ENCODE measurements at regions not wholly inside any gene's neighbourhood (a gene's known extent, or its start where the extent isn't known, plus 50 kb on each side); places are given as distances from the start of the nearest gene placed in this dataset.
"Not testable (repeated sequence)": the region's sequence is repeated elsewhere in the genome, so short reads cannot be mapped to it uniquely, and the experiment has no call there.

DNA sequence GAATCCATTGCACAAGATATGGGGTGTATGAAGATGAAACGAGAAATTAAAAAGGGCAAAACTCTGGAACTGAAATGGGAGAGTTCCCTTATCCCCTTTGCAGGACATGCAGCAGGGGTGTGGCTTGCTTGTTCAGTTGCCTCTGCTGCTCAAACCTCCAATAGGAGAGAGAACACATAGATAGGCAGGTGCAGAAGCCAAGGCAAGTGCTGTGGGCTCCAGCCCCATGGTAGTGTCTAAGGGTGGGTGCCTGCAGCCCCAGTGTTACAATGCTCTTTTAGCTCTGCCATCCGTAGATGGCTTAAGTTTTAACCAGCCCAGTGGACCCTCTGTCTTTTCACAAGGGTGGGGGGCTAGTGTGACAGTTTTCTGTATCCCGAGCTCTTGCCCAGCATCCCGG lies 69.7 kb downstream of the CMAS start:
- no peak for DNase-seq (ENCODE audit: low read depth in 3 of 3)

DNA sequence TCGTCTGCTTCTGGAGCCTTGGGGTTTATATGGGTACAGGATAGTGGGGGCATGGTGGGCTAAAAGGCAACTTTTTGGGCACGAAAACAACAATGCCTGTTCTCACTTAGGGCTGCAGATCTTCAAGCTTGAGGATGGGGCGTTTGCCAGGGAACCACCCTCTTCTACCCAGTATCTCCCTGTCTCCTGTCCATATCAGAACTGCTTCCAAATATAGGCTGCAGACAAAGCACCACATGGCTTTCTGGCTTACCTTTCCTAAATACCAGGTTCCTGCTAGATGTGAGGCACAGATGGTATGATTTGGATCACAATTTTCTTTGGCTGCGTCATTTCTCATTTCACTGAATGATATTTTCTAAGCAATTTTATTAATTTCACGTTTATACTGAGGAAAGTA lies 70.4 kb downstream of the CMAS start:
- DNase-seq (ENCODE audit: low read depth in 3 of 3), result no peak

DNA sequence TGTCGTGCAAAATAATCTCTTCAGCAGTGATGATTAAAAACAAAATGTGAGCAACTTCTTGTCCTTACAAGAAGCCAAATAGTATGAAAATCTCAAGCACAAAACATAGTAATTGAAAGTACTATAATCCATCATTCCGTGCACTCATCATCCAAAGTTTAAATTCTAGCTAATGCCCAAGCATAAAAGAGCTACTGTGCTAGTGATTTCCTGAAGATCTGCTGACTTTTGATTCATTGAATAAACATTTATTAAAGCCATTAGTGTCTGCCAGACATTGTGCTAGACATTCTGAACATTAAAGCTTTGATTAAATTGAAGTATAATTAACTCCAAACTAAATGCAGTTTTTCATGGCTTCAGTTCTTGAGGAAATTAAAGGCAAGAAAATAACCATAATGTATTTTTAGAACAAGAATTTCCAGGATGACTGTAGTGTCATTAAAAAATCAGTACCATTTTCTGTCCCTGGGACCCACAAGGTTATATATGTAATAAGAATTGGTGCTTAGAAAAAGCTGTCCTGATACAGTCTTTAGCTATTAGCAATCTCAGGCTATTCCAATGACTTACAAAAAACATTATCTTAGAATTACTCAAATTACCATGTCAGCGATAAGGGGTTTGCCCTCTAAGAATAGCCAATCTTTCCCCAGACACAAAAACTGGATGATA lies 71.7 kb downstream of the CMAS start:
- no peak for DNase-seq (ENCODE audit: low read depth in 3 of 3)

DNA sequence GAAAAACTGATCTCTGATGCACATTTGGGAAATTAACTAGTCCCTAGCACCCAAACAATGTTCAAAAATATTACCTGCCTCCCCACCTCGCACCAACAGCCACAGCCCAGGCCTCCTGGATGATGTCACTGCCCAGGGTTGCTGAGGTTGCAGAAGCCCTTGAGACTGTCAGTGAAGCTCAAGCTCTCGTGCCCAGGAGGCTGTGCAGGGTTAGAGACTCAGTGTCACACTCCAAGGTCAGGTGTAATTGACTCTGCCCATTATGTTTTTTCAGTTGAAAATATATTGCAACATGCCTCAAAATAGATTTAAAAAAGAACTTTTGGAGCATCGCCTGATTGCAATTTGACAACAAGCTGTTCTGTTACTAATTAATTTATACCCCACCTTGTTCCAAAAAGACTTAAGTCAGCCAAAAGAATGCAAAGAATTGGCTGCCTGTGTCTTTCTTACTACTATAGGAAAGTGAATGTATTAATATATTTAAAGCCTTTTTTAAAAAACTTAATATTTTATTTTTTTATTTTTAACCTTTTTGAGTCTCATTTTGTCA lies 72.3 kb downstream of the CMAS start:
- DNase-seq (ENCODE audit: low read depth in 3 of 3), result no peak

DNA sequence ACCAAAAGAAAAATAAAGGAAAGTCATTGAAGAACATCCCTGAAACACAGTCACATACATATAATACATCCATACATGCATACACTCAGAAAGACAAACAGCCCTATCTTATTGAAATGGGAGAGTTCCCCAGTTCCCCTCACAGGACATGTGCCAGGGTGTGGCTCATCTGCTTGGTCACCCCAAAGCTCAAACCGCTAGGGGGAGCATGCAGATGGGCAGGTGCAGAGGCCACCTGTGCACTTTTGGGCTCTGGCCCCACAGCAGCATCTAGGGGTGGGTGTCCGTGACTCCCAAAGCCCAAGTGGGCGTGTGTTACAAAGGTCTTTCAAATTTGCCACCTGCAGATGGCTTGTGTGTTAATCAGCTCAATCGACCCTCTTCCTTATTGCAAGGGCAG lies 75.2 kb downstream of the CMAS start:
- DNase-seq (ENCODE audit: low read depth in 3 of 3), result peak in 1 of 3 experiments; percentile 28

DNA sequence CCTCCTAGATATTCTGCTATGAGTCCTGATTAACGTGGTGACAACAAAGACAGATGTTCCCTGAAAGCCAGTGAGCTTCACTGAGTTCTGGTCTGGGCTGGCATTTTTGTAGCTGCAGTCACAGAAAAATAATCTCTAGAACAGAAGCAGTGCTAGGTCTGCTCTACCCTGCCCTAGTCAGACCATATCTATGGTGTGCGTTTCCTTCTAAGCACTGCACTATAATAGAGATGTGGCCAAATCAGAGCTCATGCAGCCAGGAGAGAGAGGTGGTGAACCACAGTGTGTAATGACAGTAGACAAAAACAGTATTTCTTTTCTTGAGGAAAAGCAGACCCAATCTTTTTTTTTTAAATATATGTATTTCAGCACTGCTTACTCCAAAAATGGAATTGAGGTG lies 76.3 kb downstream of the CMAS start:
- no peak for DNase-seq (ENCODE audit: low read depth in 3 of 3)

DNA sequence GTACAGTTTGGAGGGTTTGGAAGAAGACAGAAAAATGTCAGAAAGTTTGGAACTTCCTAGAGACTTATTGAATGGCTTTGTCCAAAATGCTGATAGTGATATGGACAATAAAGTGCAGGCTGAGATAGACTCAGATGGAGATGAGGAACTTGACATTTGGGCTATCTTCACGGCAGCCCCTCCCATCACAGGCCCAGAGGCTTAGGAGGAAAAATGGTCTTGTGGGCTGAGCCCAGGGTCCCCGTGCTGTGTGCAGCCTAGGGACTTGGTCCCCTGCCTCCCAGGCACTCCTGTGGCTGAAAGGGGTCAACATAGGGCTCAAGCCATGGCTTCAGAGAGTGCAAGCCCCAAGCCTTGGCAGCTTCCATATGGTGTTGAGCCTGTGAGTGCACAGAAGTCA lies 79.0 kb downstream of the CMAS start:
- no peak for DNase-seq (ENCODE audit: low read depth in 3 of 3)

DNA sequence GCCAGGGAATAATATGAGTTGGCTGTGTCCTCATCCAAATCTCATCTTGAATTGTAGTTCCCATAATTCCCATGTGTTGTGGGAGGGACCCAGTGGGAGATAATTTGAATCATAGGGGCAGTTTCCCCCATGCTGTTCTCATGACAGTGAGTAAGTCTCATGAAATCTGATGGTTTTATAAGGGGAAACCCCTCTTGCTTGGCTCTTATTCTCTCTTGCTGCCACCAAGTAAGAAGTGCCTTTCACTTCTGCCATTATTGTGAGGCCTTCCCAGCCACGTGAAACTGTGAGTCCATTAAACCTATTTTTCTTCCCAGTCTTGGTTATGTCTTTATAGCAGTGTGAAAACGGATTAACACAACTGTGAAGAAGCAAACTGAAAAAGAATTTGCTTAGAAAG lies 80.1 kb downstream of the CMAS start:
- not testable (repeated sequence) for DNase-seq (ENCODE audit: low read depth in 3 of 3)

DNA sequence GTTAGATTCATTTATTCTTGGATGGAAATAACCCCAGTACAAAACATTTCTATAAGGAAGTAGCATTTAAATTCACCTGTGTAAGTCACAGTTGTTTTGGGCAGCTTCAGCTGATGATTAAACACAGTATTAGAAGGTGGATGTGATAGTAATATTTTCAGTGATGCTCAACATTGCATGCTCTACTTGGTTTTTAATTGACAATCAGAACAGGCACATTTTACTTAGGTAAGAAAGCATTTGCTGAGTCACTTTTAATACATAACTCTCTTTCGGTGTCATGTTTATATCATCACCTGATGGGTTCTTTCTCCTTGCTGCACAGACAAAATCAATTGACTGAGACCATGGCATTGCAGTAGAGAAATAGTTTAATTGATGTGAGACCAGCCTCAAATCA lies 80.7 kb downstream of the CMAS start:
- DNase-seq (ENCODE audit: low read depth in 3 of 3), result no peak

DNA sequence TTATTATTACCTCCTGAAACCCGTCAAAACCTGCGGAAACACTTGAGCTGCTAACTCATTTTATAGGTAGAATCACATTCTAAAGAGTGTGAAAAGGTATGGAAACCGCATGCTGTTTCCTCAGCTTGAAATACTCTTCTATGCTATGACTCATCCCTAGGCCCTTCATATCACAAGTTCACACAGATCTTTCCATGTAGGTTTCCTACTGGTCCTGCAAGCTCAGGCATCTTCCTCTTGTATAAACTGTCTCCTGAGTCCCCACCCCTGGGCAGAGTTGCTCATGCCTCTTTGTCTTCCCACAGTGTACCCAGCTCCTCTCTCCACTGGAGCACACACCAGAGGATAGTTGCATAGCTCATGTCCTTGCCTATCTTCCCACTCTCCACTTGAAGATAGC lies 84.7 kb downstream of the CMAS start:
- no peak for DNase-seq (ENCODE audit: low read depth in 3 of 3)

DNA sequence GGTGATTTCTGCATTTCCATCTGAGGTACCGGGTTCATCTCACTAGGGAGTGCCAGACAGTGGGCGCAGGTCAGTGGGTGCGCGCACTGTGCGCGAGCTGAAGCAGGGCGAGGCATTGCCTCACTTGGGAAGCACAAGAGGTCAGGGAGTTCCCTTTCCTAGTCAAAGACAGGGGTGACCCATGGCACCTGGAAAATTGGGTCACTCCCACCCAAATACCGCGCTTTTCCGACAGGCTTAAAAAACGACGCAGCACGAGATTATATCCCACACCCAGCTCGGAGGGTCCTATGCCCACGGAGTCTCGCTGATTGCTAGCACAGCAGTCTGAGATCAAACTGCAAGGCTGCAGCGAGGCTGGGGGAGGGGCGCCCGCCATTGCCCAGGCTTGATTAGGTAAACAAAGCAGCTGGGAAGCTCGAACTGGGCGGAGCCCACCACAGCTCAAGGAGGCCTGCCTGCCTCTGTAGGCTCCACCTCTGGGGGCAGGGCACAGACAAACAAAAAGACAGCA lies 90.6 kb downstream of the CMAS start:
- DNase-seq (ENCODE audit: low read depth in 3 of 3), result not testable (repeated sequence)

All from stimulated activated CD4-positive, alpha-beta T cell treated with anti-CD3 and anti-CD28 coated beads, TNF-alpha, amount 100 ng/mL, for 24 hours (primary cell).